GM18951 (cell line): ENCODE measurements at regions not wholly inside any gene's neighbourhood (a gene's known extent, or its start where the extent isn't known, plus 50 kb on each side); places are given as distances from the start of the nearest gene placed in this dataset.

Source experiments
- POLR2A ChIP-seq: IDR thresholded peaks from 4 replicates; pipeline ENCODE4 v1.6.1; 2011; ENCODE audit warnings: mild to moderate bottlenecking; ENCODE audit not compliant: insufficient read length, insufficient read depth; ENCODE audit errors: extremely low read depth
- in situ Hi-C: fragments of 300-500 bp; cut with MboI; formaldehyde crosslinking; loops from one replicate; pipeline ENCODE4 v1.12.0; 2022; ENCODE audit warnings: low sequenced_read_pairs, mixed read lengths, inconsistent platforms; ENCODE audit not compliant: unreplicated experiment

GRCh38 chr3:106018929-106019550 lies 150.2 kb upstream of the CBLB start:
- no peak for TF ChIP-seq POLR2A
- in situ Hi-C loops = no loop called here

GRCh38 chr3:106022913-106023312 lies 154.1 kb upstream of the CBLB start:
- TF ChIP-seq POLR2A = no peak
- in situ Hi-C loops = no loop called here

- in situ Hi-C loops = no loop called here
- no peak for TF ChIP-seq POLR2A
These were observed 156.4 kb upstream of the CBLB start for GRCh38 chr3:106025151-106025722.

GRCh38 chr3:106029954-106030626 lies 161.3 kb upstream of the CBLB start:
- in situ Hi-C loops = no loop called here
- no peak for TF ChIP-seq POLR2A

GRCh38 chr3:106030627-106030963 lies 161.8 kb upstream of the CBLB start:
- in situ Hi-C loops = no loop called here

GRCh38 chr3:106032479-106032878 lies 163.7 kb upstream of the CBLB start:
- in situ Hi-C loops = no loop called here
- TF ChIP-seq POLR2A = no peak

More at GRCh38 chr3:106030627-106030963, 161.8 kb upstream of the CBLB start:
- no peak for TF ChIP-seq POLR2A

- TF ChIP-seq POLR2A = no peak
- in situ Hi-C loops = no loop called here
These were observed 164.8 kb upstream of the CBLB start for GRCh38 chr3:106033654-106034053.

- in situ Hi-C loops = no loop called here
- no peak for TF ChIP-seq POLR2A
These were observed 165.5 kb upstream of the CBLB start for GRCh38 chr3:106034313-106034712.

- in situ Hi-C loops = no loop called here
- no peak for TF ChIP-seq POLR2A
These were observed 166.8 kb upstream of the CBLB start for GRCh38 chr3:106035619-106036018.

- in situ Hi-C loops = no loop called here
- no peak for TF ChIP-seq POLR2A
These were observed 167.9 kb upstream of the CBLB start for GRCh38 chr3:106036696-106037095.

- in situ Hi-C loops = no loop called here
These were observed 178.4 kb upstream of the CBLB start for GRCh38 chr3:106047221-106047620.

GRCh38 chr3:106048946-106049481 lies 180.2 kb upstream of the CBLB start:
- TF ChIP-seq POLR2A = no peak
- in situ Hi-C loops = no loop called here

More at GRCh38 chr3:106047221-106047620, 178.4 kb upstream of the CBLB start:
- no peak for TF ChIP-seq POLR2A

- no peak for TF ChIP-seq POLR2A
- in situ Hi-C loops = no loop called here
These were observed 181.0 kb upstream of the CBLB start for GRCh38 chr3:106049821-106050220.

GRCh38 chr3:106056931-106057330 lies 188.1 kb upstream of the CBLB start:
- no peak for TF ChIP-seq POLR2A
- in situ Hi-C loops = no loop called here

- in situ Hi-C loops = no loop called here
- no peak for TF ChIP-seq POLR2A
These were observed 189.7 kb upstream of the CBLB start for GRCh38 chr3:106058475-106058874.
